ENCODE measurements at regions not wholly inside any gene's neighbourhood (a gene's known extent, or its start where the extent isn't known, plus 50 kb on each side); places are given as distances from the start of the nearest gene placed in this dataset.

- Histone ChIP-seq H3K36me3 (no peaks in the 10 kb centered on the region), H3K9me3 (no peaks in the 10 kb centered on the region), H3K4me1 (no peaks in the 10 kb centered on the region), H3K27me3 (no peaks in the 10 kb centered on the region), H3K27ac (no peak overlapping the region), H3K4me3 (no peak overlapping the region)
- no peak for DNase-seq
- WGBS, 2 donors (ENCODE audit: low coverage in 1 of 2) = 90% methylated on average over 2 of the region's 2 CpGs
- intact Hi-C loops (cut with DNase I; ENCODE audit: low total_unique reads) = no loop called here
- TF ChIP-seq CTCF (IDR thresholded peaks at IDR 0.05) (no peak), POLR2AphosphoS5 (IDR thresholded peaks at IDR 0.05) (no peak), EP300 (IDR thresholded peaks at IDR 0.05; ENCODE audit: low read depth) (no peak), POLR2A (IDR thresholded peaks at IDR 0.05) (no peak)
- in situ Hi-C loops (cut with MboI; ENCODE audit: low pct_ligation_motif_present in 1 of 4, low pct_unique_long_range_greater_than_20kb in 1 of 4, low sequenced_read_pairs in 3 of 4) = loop anchor here (25.0 kb wide), 5 partner anchors 191 to 691 kb away; partner anchors contain the start of gene FAM98B (in 1 of the 4)
These were observed 113.7 kb upstream of the RASGRP1 start for GRCh38 chr15:38678281-38678680.

- in situ Hi-C loops (cut with MboI; ENCODE audit: low pct_ligation_motif_present in 1 of 4, low pct_unique_long_range_greater_than_20kb in 1 of 4, low sequenced_read_pairs in 3 of 4) = loop anchor here (10.0 to 25.0 kb wide), 7 partner anchors 116 to 693 kb away; partner anchors contain the start of genes FAM98B (in 1 of the 4) and RASGRP1 (in 1 of the 4)
- 71 to 84% methylated on average over 5 of the region's 5 CpGs for WGBS, 2 donors (ENCODE audit: low coverage in 1 of 2)
- intact Hi-C loops (cut with DNase I; ENCODE audit: low total_unique reads) = loop anchor here (10.0 kb wide), 2 partner anchors 206 to 236 kb away; no protein-coding TSS in a partner anchor
These were observed 116.2 kb upstream of the RASGRP1 start for GRCh38 chr15:38680775-38681174.

GRCh38 chr15:38682363-38682762, 117.7 kb upstream of the RASGRP1 start:
- Histone ChIP-seq H3K27me3 (no peaks in the 10 kb centered on the region), H3K27ac (no peak overlapping the region), H3K36me3 (no peaks in the 10 kb centered on the region), H3K4me3 (no peak overlapping the region), H3K9me3 (no peaks in the 10 kb centered on the region), H3K4me1 (no peaks in the 10 kb centered on the region)
- TF ChIP-seq POLR2A (IDR thresholded peaks at IDR 0.05) (no peak), CTCF (IDR thresholded peaks at IDR 0.05) (no peak), EP300 (IDR thresholded peaks at IDR 0.05; ENCODE audit: low read depth) (no peak), POLR2AphosphoS5 (IDR thresholded peaks at IDR 0.05) (no peak)
- in situ Hi-C loops (cut with MboI; ENCODE audit: low pct_ligation_motif_present in 1 of 4, low pct_unique_long_range_greater_than_20kb in 1 of 4, low sequenced_read_pairs in 3 of 4) = loop anchor here (10.0 to 25.0 kb wide), 7 partner anchors 118 to 695 kb away; partner anchors contain the start of genes FAM98B (in 1 of the 4) and RASGRP1 (in 1 of the 4)
- 59 to 75% methylated on average over 3 of the region's 3 CpGs for WGBS, 2 donors (ENCODE audit: low coverage in 1 of 2)
- DNase-seq = no peak
- intact Hi-C loops (cut with DNase I; ENCODE audit: low total_unique reads) = loop anchor here (10.0 kb wide), 2 partner anchors 208 to 238 kb away; no protein-coding TSS in a partner anchor

More at GRCh38 chr15:38680775-38681174, 116.2 kb upstream of the RASGRP1 start:
- no peak for DNase-seq
- H3K9me3 ChIP-seq = no peaks in the 10 kb centered on the region
- H3K27ac ChIP-seq = no peak overlapping the region
- no peak overlapping the region for H3K4me3 ChIP-seq
- H3K4me1 ChIP-seq = no peaks in the 10 kb centered on the region
- no peaks in the 10 kb centered on the region for H3K36me3 ChIP-seq
- H3K27me3 ChIP-seq = no peaks in the 10 kb centered on the region
- TF ChIP-seq CTCF (IDR thresholded peaks at IDR 0.05) (no peak), POLR2A (IDR thresholded peaks at IDR 0.05) (no peak), EP300 (IDR thresholded peaks at IDR 0.05; ENCODE audit: low read depth) (no peak), POLR2AphosphoS5 (IDR thresholded peaks at IDR 0.05) (no peak)

- in situ Hi-C loops (cut with MboI; ENCODE audit: low pct_ligation_motif_present in 1 of 4, low pct_unique_long_range_greater_than_20kb in 1 of 4, low sequenced_read_pairs in 3 of 4) = loop anchor here (10.0 to 25.0 kb wide), 7 partner anchors 118 to 696 kb away; partner anchors contain the start of genes FAM98B (in 1 of the 4) and RASGRP1 (in 1 of the 4)
- no peak overlapping the region for H3K27ac ChIP-seq
- TF ChIP-seq CTCF (IDR thresholded peaks at IDR 0.05) (no peak), POLR2A (IDR thresholded peaks at IDR 0.05) (no peak), EP300 (IDR thresholded peaks at IDR 0.05; ENCODE audit: low read depth) (no peak), POLR2AphosphoS5 (IDR thresholded peaks at IDR 0.05) (no peak)
- H3K4me3 ChIP-seq = no peak overlapping the region
- WGBS, 2 donors (ENCODE audit: low coverage in 1 of 2) = 83 to 87% methylated on average over 1 to 2 of the region's 2 CpGs
- no peaks in the 10 kb centered on the region for H3K9me3 ChIP-seq
- DNase-seq = no peak
- no peaks in the 10 kb centered on the region for H3K4me1 ChIP-seq
- H3K27me3 ChIP-seq = no peaks in the 10 kb centered on the region
- intact Hi-C loops (cut with DNase I; ENCODE audit: low total_unique reads) = loop anchor here (10.0 kb wide), 2 partner anchors 208 to 238 kb away; no protein-coding TSS in a partner anchor
- H3K36me3 ChIP-seq = no peaks in the 10 kb centered on the region
These were observed 118.2 kb upstream of the RASGRP1 start for GRCh38 chr15:38682861-38683260.

All from transverse colon (tissue), 4 donors.